ENCODE measurements at regions not wholly inside any gene's neighbourhood (a gene's known extent, or its start where the extent isn't known, plus 50 kb on each side); places are given as distances from the start of the nearest gene placed in this dataset.

DNA sequence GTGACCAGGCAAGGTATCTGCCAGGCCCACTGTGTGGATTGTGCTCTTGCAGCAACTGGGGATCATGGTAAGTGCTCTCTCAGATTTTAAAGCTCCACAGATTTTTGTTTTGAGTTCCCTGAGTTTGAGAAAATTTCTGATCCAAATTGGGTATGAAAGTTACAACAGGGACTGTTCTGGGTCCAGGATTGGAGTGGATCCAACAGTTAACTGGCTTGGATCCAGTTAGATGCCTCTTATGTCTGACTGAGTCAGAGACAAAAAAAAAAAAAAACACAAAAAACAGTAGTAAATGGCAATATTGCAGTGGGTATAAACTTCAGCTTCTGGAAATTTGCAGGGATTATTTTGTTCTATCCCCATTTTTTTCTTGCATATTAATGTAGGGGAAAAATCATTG lies 598.8 kb downstream of the C12orf50 start:
- no peak for TF ChIP-seq POLR2A (IDR thresholded peaks at IDR 0.05; ENCODE audit: low read depth, low read length)
- no peak for TF ChIP-seq PAX5 (IDR thresholded peaks at IDR 0.05; ENCODE audit: insufficient read depth, low read length, severe bottlenecking)
- TF ChIP-seq TAF1 (IDR thresholded peaks at IDR 0.05; ENCODE audit: low read depth, low read length), result no peak

All from GM12891 (cell line).